ENCODE measurements at regions not wholly inside any gene's neighbourhood (a gene's known extent, or its start where the extent isn't known, plus 50 kb on each side); places are given as distances from the start of the nearest gene placed in this dataset.

DNA sequence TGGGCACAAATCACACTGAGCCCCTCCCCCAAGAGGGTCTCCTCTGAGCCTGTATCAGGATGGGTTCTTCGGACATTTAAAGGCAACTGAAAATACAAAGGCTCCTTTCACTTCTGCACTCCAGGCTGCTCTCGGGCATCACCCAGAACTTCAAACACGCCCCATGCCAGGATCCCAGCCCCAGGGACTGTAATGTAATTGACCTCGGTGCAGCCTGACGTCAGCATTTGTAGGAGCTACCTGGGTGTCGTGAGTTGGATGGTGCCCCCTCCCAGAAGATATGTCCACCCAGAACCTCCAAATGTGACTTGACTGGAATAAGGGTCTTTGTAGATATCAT is 95.2 kb downstream of the PSMG1 start:
- Histone ChIP-seq H3K9me3 (ENCODE audit: control insufficient read depth, low read depth, low read length) (no peaks in the 10 kb centered on the region), H3K27ac (ENCODE audit: low read length) (no peak overlapping the region), H3K36me3 (ENCODE audit: control insufficient read depth, low read depth, low read length) (no peaks in the 10 kb centered on the region), H3K9ac (ENCODE audit: low read length) (no peak overlapping the region), H3K4me1 (ENCODE audit: control insufficient read depth, low read depth, low read length) (peaks cover 11% of the 10 kb centered on the region), H3K27me3 (ENCODE audit: control insufficient read depth, insufficient read depth, low read length) (no peaks in the 10 kb centered on the region), H3K4me3 (ENCODE audit: low read length) (no peak overlapping the region)

DNA sequence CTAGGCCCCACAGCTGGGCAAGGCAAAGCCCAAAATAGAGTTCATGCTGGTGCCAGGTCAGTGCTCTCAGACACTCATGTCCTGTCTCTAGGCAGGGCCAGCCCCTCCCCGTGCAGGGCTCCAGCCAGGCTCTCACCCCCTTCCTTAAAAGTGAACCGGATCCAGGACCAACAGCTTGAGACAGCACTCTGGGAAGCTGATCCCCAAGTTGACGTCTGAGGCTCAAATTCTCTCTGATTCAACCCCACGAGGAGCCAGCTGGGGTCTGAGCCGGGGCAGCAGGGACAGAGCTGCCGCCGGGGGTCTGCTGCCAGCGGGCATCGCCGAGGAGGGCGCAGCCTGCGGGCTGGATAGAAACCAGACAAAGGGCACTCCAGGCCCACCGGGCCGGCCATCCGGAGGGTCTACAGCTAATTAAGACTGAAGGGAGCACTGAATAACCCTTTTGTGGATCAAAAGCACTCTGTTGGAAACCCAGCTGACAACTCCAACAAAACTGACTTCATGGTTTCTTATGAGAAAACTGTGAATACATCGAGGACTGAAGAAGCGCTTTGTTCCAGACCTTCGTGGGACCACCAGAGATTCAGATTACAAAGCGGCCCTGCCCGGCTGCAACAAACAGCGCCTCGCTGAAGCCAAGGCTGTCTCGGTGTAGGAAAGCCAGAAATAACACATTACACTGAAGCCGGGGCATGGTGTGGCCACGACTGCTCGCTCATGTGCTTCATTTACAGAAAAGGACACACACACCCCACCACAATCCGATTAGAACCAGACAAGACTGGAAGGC is 95.8 kb downstream of the PSMG1 start:
- Histone ChIP-seq H3K27me3 (ENCODE audit: control insufficient read depth, insufficient read depth, low read length) (no peaks in the 10 kb centered on the region), H3K9me3 (ENCODE audit: control insufficient read depth, low read depth, low read length) (no peaks in the 10 kb centered on the region), H3K9ac (ENCODE audit: low read length) (no peak overlapping the region), H3K4me3 (ENCODE audit: low read length) (no peak overlapping the region), H3K4me1 (ENCODE audit: control insufficient read depth, low read depth, low read length) (peaks cover 15% of the 10 kb centered on the region), H3K36me3 (ENCODE audit: control insufficient read depth, low read depth, low read length) (no peaks in the 10 kb centered on the region), H3K27ac (ENCODE audit: low read length) (no peak overlapping the region)

DNA sequence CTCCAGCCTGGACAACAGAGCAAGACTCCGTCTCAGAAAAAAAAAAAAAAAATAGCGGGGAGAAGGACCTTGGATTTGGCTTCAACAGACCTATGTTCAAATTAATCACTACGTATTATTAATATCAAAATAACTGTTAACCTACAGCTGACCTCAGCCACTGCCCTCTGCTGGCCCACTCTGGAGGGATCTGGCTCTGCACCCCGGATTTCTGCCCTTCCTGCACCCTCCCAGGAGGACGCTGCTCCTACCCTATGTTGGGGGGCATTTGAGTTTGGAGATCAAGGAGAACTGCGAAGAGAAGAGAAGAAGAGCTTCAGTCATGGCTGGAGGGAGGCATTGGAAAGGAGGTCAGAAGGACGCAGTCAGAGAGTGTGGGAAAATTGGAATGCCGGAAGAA is 96.7 kb downstream of the PSMG1 start:
- Histone ChIP-seq H3K27me3 (ENCODE audit: control insufficient read depth, insufficient read depth, low read length) (peaks cover 5% of the 10 kb centered on the region), H3K9me3 (ENCODE audit: control insufficient read depth, low read depth, low read length) (no peaks in the 10 kb centered on the region), H3K4me3 (ENCODE audit: low read length) (no peak overlapping the region), H3K27ac (ENCODE audit: low read length) (no peak overlapping the region), H3K9ac (ENCODE audit: low read length) (no peak overlapping the region), H3K4me1 (ENCODE audit: control insufficient read depth, low read depth, low read length) (peaks cover 21% of the 10 kb centered on the region), H3K36me3 (ENCODE audit: control insufficient read depth, low read depth, low read length) (no peaks in the 10 kb centered on the region)

DNA sequence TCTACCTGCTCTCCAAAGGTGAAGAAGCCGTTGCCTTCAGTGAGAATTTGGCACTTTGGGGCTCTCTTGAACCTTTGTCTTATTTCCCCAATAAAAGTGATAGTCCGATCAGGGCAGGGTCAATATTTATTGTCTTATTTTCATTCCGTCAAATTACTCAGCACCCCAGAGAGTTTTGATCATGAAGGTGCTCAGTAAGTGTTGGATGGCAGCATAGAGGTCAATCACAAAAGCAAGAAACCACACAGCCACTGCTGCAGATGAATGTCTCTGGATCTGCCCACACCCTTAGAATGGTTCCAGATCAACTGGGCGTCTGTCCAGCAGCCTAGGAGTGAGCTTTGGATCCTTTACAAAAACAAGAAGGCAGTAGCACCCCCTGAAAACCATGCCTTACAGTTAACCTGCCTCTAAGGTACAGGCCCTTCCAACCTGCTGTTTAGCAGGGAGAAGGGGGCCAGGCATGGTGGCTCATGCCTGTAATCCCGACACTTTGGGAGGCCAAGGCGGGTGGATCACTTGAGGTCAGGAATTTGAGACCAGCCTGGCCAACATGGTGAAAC is 97.3 kb downstream of the PSMG1 start:
- no peaks in the 10 kb centered on the region for H3K9me3 ChIP-seq (ENCODE audit: control insufficient read depth, low read depth, low read length)
- no peak overlapping the region for H3K4me3 ChIP-seq (ENCODE audit: low read length)
- no peak overlapping the region for H3K27ac ChIP-seq (ENCODE audit: low read length)

DNA sequence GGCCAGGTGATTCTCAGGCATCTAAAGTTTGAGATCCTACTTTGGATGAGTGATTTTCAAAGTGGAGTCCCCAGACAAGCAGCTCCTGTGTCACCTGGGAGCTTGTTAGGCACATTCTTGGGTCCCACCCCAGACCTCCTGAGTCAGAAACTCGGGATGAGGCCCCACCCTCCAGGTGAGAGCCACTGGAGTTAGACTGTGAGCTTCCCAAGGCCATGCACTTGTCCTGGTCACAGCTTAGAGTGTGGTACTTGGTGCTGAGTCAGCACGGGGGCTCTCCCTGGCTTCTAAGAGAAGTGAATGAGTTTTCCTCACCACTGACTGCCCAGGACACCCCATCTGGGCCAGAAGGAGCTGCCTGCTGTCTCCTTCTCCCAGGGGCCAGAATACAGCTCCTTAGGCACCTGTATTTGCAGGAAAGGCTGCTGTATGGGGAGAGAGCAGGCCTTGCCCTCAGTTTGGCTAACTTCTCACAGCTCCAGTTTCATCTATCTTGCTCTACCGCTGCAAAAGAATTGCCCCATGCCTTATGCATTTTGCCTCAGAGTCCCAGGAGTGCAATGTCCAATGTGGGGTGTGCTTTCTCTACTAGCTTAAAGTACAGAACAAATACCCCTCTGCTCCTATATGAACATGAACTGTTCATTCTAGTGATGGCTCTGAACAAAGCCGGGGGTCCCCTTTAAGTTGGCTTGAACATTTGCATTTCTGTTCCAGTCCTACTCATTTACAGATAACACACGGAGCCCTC is 98.1 kb downstream of the PSMG1 start:
- Histone ChIP-seq H3K27ac (ENCODE audit: low read length) (no peak overlapping the region), H3K9ac (ENCODE audit: low read length) (no peak overlapping the region), H3K4me3 (ENCODE audit: low read length) (no peak overlapping the region), H3K36me3 (ENCODE audit: control insufficient read depth, low read depth, low read length) (no peaks in the 10 kb centered on the region), H3K9me3 (ENCODE audit: control insufficient read depth, low read depth, low read length) (no peaks in the 10 kb centered on the region), H3K4me1 (ENCODE audit: control insufficient read depth, low read depth, low read length) (peaks cover 21% of the 10 kb centered on the region), H3K27me3 (ENCODE audit: control insufficient read depth, insufficient read depth, low read length) (peaks cover 5% of the 10 kb centered on the region)

More for the DNA sequence above, 97.3 kb downstream of the PSMG1 start:
- Histone ChIP-seq H3K9ac (ENCODE audit: low read length) (no peak overlapping the region), H3K27me3 (ENCODE audit: control insufficient read depth, insufficient read depth, low read length) (peaks cover 5% of the 10 kb centered on the region), H3K36me3 (ENCODE audit: control insufficient read depth, low read depth, low read length) (no peaks in the 10 kb centered on the region), H3K4me1 (ENCODE audit: control insufficient read depth, low read depth, low read length) (peaks cover 21% of the 10 kb centered on the region)

DNA sequence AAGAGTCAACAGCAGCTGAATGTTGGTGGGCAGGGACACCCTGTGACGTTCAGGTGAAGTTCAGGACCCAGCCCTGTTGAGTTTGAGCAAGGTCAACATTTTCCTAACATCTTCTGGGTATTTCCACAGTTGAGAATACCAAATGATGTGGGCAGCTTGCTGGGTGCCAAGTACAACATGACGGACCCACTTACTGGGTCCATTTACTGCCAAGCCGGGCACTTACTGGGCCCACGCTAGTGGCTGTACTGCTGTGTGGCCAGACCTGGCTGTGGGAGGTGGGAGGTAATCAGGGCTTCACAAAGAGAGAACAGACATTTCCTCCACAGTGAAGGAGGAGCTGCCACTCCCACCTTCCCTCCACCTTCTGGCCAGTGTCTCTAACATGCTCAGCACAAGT is 99.2 kb downstream of the PSMG1 start:
- Histone ChIP-seq H3K9ac (ENCODE audit: low read length) (no peak overlapping the region), H3K36me3 (ENCODE audit: control insufficient read depth, low read depth, low read length) (no peaks in the 10 kb centered on the region), H3K9me3 (ENCODE audit: control insufficient read depth, low read depth, low read length) (no peaks in the 10 kb centered on the region), H3K4me1 (ENCODE audit: control insufficient read depth, low read depth, low read length) (peaks cover 21% of the 10 kb centered on the region), H3K27me3 (ENCODE audit: control insufficient read depth, insufficient read depth, low read length) (peaks cover 5% of the 10 kb centered on the region), H3K4me3 (ENCODE audit: low read length) (no peak overlapping the region), H3K27ac (ENCODE audit: low read length) (no peak overlapping the region)

DNA sequence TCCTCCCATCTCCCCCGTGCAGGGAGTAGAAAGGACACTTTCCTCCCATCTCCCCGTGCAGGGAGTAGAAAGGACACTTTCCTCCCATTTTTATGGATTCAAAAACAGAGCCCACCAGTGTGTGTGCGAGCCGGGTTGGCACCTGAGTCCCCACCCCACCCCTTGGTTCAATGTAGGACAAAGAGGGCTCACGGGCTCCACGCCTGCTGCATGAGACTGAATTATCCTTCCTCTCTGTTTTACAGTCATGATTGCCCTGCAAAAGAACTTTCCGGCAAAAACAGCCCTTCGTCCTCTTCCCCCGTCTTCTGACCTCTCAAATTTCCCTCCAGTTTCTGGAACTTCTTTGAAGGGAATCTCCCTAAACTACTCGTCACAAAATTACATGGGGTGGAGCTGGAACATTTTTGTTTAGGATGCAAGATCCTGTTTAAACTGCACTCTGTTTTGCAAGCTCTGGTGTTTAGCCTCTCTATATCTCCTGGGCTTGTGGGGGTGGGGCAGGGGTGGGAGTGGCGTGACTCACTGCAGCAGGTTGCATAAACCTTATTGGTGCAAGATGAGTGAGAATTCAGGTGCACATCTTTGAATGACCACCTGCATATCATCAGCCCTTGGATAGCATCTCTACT is 99.8 kb downstream of the PSMG1 start:
- H3K36me3 ChIP-seq (ENCODE audit: control insufficient read depth, low read depth, low read length) = no peaks in the 10 kb centered on the region
- H3K9me3 ChIP-seq (ENCODE audit: control insufficient read depth, low read depth, low read length) = no peaks in the 10 kb centered on the region
- no peak overlapping the region for H3K4me3 ChIP-seq (ENCODE audit: low read length)
- H3K4me1 ChIP-seq (ENCODE audit: control insufficient read depth, low read depth, low read length) = peaks cover 21% of the 10 kb centered on the region
- no peak overlapping the region for H3K27ac ChIP-seq (ENCODE audit: low read length)
- H3K27me3 ChIP-seq (ENCODE audit: control insufficient read depth, insufficient read depth, low read length) = peaks cover 5% of the 10 kb centered on the region
- no peak overlapping the region for H3K9ac ChIP-seq (ENCODE audit: low read length)

DNA sequence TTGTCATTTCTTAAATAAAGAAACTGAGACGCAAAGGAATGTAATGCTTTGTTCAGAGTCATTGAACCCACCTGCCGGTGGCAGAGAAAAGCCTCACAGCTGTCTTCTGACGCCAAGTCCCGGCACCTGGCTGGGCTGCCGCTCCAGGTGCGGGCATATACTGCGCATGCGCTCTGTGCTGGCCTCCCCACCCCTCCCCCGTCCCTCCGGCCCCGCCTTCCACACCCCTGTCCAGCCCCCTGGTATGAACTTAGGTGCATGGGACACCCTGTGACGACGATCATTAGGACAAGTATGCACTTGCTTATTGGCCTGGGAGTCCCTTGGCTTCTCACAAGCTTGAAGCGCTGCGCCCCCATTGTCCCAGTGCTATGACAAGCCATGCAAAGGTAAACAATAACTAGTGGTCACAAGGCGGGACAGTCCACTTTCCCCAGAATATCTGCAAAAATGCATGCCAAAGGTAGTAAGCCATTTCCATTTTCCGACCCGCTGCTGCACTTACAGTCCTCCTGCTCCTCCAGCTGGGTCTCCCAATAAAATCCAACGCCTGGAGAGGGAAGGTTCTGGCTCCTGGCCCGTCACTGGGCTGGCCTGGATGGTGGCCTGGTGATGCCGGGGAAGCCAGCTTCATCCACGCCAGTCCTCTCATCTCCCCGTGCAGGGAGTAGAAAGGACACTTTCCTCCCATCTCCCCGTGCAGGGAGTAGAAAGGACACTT is 100.4 kb downstream of the PSMG1 start:
- peaks cover 11% of the 10 kb centered on the region for H3K27me3 ChIP-seq (ENCODE audit: control insufficient read depth, insufficient read depth, low read length)
- H3K4me1 ChIP-seq (ENCODE audit: control insufficient read depth, low read depth, low read length) = peaks cover 21% of the 10 kb centered on the region
- H3K27ac ChIP-seq (ENCODE audit: low read length) = no peak overlapping the region

DNA sequence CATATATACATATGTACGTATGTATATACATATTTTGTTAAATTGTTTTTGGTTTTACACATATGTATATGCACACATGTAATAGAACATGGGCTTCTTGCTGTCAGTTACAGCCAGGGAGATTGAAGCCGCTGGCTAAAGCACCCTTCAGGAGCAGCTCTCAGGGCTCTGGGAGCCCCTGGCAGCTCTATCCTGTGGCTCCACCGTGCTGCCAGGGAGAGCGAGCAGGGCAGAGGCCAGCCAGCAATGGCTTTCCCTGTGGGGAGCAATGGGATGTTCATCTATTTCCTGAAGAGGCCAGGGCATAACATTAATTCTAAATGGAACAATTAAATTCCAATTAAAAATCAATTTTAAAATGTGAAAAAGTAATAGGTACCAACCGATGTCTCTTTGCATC is 102.9 kb downstream of the PSMG1 start:
- H3K27me3 ChIP-seq (ENCODE audit: control insufficient read depth, insufficient read depth, low read length) = peaks cover 32% of the 10 kb centered on the region
- H3K4me3 ChIP-seq (ENCODE audit: low read length) = no peak overlapping the region

More for the DNA sequence above, 100.4 kb downstream of the PSMG1 start:
- Histone ChIP-seq H3K36me3 (ENCODE audit: control insufficient read depth, low read depth, low read length) (no peaks in the 10 kb centered on the region), H3K9ac (ENCODE audit: low read length) (no peak overlapping the region), H3K9me3 (ENCODE audit: control insufficient read depth, low read depth, low read length) (no peaks in the 10 kb centered on the region), H3K4me3 (ENCODE audit: low read length) (peak overlapping the region; percentile 19)

DNA sequence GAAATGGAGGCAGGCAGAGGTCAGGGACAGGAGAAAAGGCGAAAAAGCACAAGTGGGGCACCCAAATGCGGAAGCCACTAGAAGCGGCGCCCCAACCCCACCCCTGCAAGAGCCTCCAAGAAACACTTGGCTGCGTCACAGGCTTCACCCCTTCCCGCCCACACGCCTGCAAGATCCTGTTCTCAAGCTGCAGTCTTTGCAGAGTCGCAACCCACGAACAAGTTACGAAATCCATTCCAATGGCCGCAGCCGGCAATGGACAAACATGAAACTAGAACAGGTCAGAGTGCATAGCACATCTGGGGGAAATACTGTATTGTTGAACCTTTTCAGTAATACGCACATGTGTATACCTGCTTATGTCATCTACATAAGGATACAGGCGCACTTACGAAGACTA is 103.6 kb downstream of the PSMG1 start:
- no peak overlapping the region for H3K4me3 ChIP-seq (ENCODE audit: low read length)
- peaks cover 21% of the 10 kb centered on the region for H3K4me1 ChIP-seq (ENCODE audit: control insufficient read depth, low read depth, low read length)
- H3K9me3 ChIP-seq (ENCODE audit: control insufficient read depth, low read depth, low read length) = peaks cover 2% of the 10 kb centered on the region
- H3K27ac ChIP-seq (ENCODE audit: low read length) = no peak overlapping the region
- H3K9ac ChIP-seq (ENCODE audit: low read length) = no peak overlapping the region
- H3K36me3 ChIP-seq (ENCODE audit: control insufficient read depth, low read depth, low read length) = no peaks in the 10 kb centered on the region
- peaks cover 34% of the 10 kb centered on the region for H3K27me3 ChIP-seq (ENCODE audit: control insufficient read depth, insufficient read depth, low read length)

More for the DNA sequence above, 102.9 kb downstream of the PSMG1 start:
- Histone ChIP-seq H3K36me3 (ENCODE audit: control insufficient read depth, low read depth, low read length) (no peaks in the 10 kb centered on the region), H3K27ac (ENCODE audit: low read length) (no peak overlapping the region), H3K9ac (ENCODE audit: low read length) (no peak overlapping the region), H3K4me1 (ENCODE audit: control insufficient read depth, low read depth, low read length) (peaks cover 21% of the 10 kb centered on the region), H3K9me3 (ENCODE audit: control insufficient read depth, low read depth, low read length) (no peaks in the 10 kb centered on the region)
